ENCODE measurements at regions not wholly inside any gene's neighbourhood (a gene's known extent, or its start where the extent isn't known, plus 50 kb on each side); places are given as distances from the start of the nearest gene placed in this dataset.
"Not testable (repeated sequence)": the region's sequence is repeated elsewhere in the genome, so short reads cannot be mapped to it uniquely, and the experiment has no call there.

DNA sequence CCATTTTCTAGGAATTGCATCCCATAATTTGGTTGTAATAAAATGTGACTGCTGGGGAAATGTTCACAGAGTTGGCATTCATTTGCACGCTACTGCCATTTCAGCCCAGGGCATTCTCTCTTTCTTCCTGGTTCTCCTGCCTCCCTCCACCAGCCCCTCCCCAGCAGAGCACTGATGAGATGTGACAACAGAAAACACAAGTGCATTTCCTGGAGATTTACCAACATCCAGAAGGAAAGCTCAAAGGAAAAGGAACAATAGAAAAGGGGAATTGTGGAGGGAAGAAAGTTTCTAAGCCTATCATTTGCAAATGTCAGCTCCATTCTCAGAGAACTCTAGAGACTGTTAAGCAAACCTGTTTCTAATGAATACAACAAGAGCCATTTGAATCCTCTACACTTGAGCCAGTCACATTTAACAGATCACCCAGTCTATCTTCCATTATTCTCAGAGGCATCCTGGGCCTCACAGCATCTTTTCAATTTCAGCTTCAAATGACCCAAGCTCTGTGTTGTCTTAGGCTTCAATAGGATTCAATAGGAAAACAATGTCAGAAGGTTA is 395.6 kb upstream of the PBX1 start:
- H3K36me3 ChIP-seq (ENCODE audit: low read depth) = no peaks in the 10 kb centered on the region
- no peaks in the 10 kb centered on the region for H3K4me1 ChIP-seq (ENCODE audit: low read depth)
- TF ChIP-seq, protein P1, sequence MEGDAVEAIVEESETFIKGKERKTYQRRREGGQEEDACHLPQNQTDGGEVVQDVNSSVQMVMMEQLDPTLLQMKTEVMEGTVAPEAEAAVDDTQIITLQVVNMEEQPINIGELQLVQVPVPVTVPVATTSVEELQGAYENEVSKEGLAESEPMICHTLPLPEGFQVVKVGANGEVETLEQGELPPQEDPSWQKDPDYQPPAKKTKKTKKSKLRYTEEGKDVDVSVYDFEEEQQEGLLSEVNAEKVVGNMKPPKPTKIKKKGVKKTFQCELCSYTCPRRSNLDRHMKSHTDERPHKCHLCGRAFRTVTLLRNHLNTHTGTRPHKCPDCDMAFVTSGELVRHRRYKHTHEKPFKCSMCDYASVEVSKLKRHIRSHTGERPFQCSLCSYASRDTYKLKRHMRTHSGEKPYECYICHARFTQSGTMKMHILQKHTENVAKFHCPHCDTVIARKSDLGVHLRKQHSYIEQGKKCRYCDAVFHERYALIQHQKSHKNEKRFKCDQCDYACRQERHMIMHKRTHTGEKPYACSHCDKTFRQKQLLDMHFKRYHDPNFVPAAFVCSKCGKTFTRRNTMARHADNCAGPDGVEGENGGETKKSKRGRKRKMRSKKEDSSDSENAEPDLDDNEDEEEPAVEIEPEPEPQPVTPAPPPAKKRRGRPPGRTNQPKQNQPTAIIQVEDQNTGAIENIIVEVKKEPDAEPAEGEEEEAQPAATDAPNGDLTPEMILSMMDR (IDR thresholded peaks at IDR 0.05) = no peak
- ATAC-seq = no peak
- no peak overlapping the region for H3K4me3 ChIP-seq
- DNase-seq = no peak
- H3K9me3 ChIP-seq = no peaks in the 10 kb centered on the region
- intact Hi-C loops (cut with DNase I, micrococcal nuclease) = no loop called here

DNA sequence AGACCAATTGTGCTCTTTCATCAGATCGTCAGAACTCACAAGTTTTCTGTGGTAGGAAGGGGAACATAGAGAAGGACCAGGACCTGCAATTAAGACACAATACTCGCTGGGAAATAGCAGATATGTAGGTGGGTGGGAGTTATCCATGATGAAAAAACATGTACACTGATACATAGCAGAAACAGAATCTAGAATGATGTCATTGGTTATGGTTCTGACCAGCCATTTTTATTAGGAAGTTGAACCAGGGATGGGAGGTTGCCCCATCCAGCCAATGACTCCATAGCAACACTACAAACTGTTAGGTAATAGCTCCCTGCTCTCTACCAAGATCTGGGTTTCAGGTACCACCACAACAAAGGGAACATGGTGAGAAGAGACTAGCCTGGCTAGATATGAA is 393.5 kb upstream of the PBX1 start:
- H3K9me3 ChIP-seq = no peaks in the 10 kb centered on the region
- DNase-seq (no peak), ATAC-seq (no peak)
- H3K4me3 ChIP-seq = no peak overlapping the region
- H3K4me1 ChIP-seq (ENCODE audit: low read depth) = no peaks in the 10 kb centered on the region
- no peaks in the 10 kb centered on the region for H3K36me3 ChIP-seq (ENCODE audit: low read depth)
- intact Hi-C loops (cut with DNase I, micrococcal nuclease) = no loop called here
- TF ChIP-seq, protein P1 (IDR thresholded peaks at IDR 0.05) = no peak

DNA sequence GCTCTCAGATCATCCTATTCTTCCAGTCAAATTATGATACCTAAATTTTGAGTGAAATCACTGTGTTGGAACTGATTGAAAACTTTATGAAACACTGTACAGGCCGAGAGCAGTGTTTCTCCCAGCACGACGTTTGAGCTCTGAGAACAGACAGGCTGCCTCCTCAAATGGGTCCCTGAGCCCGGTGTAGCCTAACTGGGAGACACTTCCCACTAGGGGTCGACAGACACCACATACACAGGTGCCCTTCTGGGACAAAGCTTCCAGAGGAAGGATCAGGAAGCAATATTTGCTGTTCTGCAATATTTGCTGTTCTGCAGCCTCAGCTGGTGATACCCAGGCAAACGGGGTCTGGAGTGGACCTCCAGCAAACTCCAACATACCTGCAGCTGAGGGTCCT is 392.5 kb upstream of the PBX1 start:
- intact Hi-C loops (cut with DNase I, micrococcal nuclease); H3K4me1 ChIP-seq (ENCODE audit: low read depth); H3K9me3 ChIP-seq; H3K36me3 ChIP-seq (ENCODE audit: low read depth); H3K4me3 ChIP-seq: not testable (repeated sequence)
- DNase-seq (peak in 2 of 3 donors; percentile 44 to 69), ATAC-seq (peak; percentile 42)
- TF ChIP-seq, protein P1 (IDR thresholded peaks at IDR 0.05) = peak; percentile 15

DNA sequence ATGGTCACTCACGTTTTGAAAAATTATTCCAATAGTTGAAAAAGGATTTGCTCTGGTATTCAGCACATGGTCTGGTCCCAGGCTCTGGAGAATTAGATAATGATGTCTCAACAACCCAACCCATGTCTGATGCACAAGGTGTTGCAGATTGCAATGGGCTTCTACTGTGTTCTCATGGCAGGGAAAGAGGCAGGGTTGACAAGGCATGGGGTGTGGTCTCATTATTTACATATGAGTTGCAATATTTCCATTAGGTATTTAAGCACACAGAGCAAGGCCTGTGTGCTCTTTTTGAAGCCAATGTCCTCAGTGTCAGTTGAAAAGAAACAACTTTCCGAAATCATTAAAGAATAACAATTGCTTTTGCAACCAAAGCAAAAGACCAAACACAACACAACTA is 381.9 kb upstream of the PBX1 start:
- Histone ChIP-seq H3K9me3 (no peaks in the 10 kb centered on the region), H3K4me1 (ENCODE audit: low read depth) (no peaks in the 10 kb centered on the region), H3K36me3 (ENCODE audit: low read depth) (no peaks in the 10 kb centered on the region), H3K4me3 (no peak overlapping the region)
- TF ChIP-seq, protein P1 (IDR thresholded peaks at IDR 0.05) = no peak
- no peak for ATAC-seq
- intact Hi-C loops (cut with DNase I, micrococcal nuclease) = no loop called here
- no peak for DNase-seq

DNA sequence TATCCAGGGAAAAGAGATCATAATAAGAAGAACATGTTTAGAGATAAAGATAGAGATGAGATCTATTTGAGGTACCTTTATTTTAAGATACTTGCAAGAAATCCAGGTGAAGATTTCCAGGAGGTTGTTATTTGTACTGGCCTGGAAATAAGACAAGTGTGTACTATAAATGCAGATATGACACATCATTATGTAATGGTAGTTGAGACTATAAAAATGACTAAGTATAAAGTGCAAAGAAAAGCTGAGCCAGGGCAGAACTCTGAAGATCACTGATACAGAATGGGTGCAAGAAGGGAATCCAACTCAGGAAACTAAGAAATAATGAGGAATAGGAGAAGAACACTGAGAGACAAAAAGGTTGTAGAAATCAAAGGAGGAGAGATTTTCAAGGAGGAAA is 378.2 kb upstream of the PBX1 start:
- peak; percentile 34 for ATAC-seq
- TF ChIP-seq, protein P1 (IDR thresholded peaks at IDR 0.05) = no peak
- no peaks in the 10 kb centered on the region for H3K9me3 ChIP-seq
- intact Hi-C loops (cut with DNase I, micrococcal nuclease) = no loop called here
- peaks cover 7% of the 10 kb centered on the region for H3K4me1 ChIP-seq (ENCODE audit: low read depth)
- no peaks in the 10 kb centered on the region for H3K36me3 ChIP-seq (ENCODE audit: low read depth)
- no peak overlapping the region for H3K4me3 ChIP-seq
- DNase-seq = no peak
